Mucosa of rectum (tissue), 2 donors: ENCODE measurements at regions not wholly inside any gene's neighbourhood (a gene's known extent, or its start where the extent isn't known, plus 50 kb on each side); places are given as distances from the start of the nearest gene placed in this dataset.
A peak's percentile ranks its signal among the peaks of the same experiment; 100 is the strongest.

ENCODE experiments used
- H3K27ac ChIP-seq, 2 donors: one replicate each; pipeline ENCODE4 v1.7.0; 2013; ENCODE audit warnings: inconsistent platforms in 2 of 2, low read depth in 2 of 2, low read length in 2 of 2
- H3K27me3 ChIP-seq, 2 donors: one replicate each; pipeline ENCODE4 v1.7.0; 2013; ENCODE audit warnings: low read length in 2 of 2; ENCODE audit not compliant: control insufficient read depth in 2 of 2, insufficient read depth in 2 of 2
- H3K36me3 ChIP-seq, 2 donors: one replicate each; pipeline ENCODE4 v1.7.0; 2013; ENCODE audit warnings: low read length in 2 of 2; ENCODE audit not compliant: control insufficient read depth in 2 of 2, insufficient read depth in 2 of 2
- H3K4me1 ChIP-seq, 2 donors: one replicate each; pipeline ENCODE4 v1.7.0; 2013; ENCODE audit warnings: low read length in 2 of 2, mild to moderate bottlenecking in 1 of 2; ENCODE audit not compliant: control insufficient read depth in 2 of 2, insufficient read depth in 2 of 2
- H3K4me3 ChIP-seq, 2 donors: one replicate each; pipeline ENCODE4 v1.7.0; 2013; ENCODE audit warnings: low read length in 2 of 2
- H3K9ac ChIP-seq, 2 donors: one replicate each; pipeline ENCODE4 v1.7.0; 2013; ENCODE audit warnings: low read length in 2 of 2, low read depth in 1 of 2, mild to moderate bottlenecking in 1 of 2
- H3K9me3 ChIP-seq, 2 donors: one replicate each; pipeline ENCODE4 v1.7.0; 2013; ENCODE audit warnings: low read length in 2 of 2; ENCODE audit not compliant: control insufficient read depth in 2 of 2
- donor health status: healthy.
- donor health status: Normal muscosa, but diverticular disease.

- no peak overlapping the region for H3K27ac ChIP-seq
- no peaks in the 10 kb centered on the region for H3K4me1 ChIP-seq
- no peaks in the 10 kb centered on the region for H3K9me3 ChIP-seq
- H3K27me3 ChIP-seq = no peaks in the 10 kb centered on the region
- H3K4me3 ChIP-seq = no peak overlapping the region
- H3K36me3 ChIP-seq = no peaks in the 10 kb centered on the region
- H3K9ac ChIP-seq = no peak overlapping the region
These were observed 522.7 kb downstream of the NUF2 start for GRCh38 chr1:163844459-163844858.

- Histone ChIP-seq H3K36me3 (no peaks in the 10 kb centered on the region), H3K9me3 (no peaks in the 10 kb centered on the region)
These were observed 523.5 kb downstream of the NUF2 start for GRCh38 chr1:163845279-163845678.

GRCh38 chr1:163863731-163864130 is 542.0 kb downstream of the NUF2 start:
- Histone ChIP-seq H3K4me3 (no peak overlapping the region), H3K9ac (no peak overlapping the region), H3K27ac (no peak overlapping the region), H3K27me3 (no peaks in the 10 kb centered on the region), H3K36me3 (no peaks in the 10 kb centered on the region), H3K9me3 (no peaks in the 10 kb centered on the region), H3K4me1 (no peaks in the 10 kb centered on the region)

More at GRCh38 chr1:163845279-163845678, 523.5 kb downstream of the NUF2 start:
- Histone ChIP-seq H3K4me1 (no peaks in the 10 kb centered on the region), H3K27me3 (no peaks in the 10 kb centered on the region), H3K9ac (no peak overlapping the region), H3K27ac (no peak overlapping the region), H3K4me3 (no peak overlapping the region)

DNA sequence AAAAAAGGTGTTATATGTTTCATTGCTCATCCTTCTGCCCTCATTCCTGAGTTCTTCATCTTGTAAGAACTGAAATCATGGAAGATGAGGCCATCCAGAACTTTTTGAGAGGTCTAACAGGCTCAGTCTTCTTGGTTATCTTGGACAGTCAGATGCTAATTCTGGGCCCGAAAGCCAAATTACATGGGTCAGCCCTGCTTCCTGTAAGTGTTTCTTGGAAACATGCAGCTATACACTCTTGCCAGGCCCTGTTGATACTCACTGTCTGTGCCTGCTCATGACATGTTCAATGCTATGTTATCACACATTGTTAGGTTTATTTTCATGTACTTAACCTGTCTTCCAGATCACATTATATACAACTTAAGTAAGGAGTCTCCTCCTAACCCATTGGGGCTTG is 542.5 kb downstream of the NUF2 start:
- Histone ChIP-seq H3K27me3 (no peaks in the 10 kb centered on the region), H3K4me3 (no peak overlapping the region), H3K27ac (no peak overlapping the region), H3K9ac (no peak overlapping the region), H3K36me3 (no peaks in the 10 kb centered on the region), H3K9me3 (no peaks in the 10 kb centered on the region), H3K4me1 (no peaks in the 10 kb centered on the region)

- Histone ChIP-seq H3K4me1 (no peaks in the 10 kb centered on the region), H3K36me3 (no peaks in the 10 kb centered on the region), H3K4me3 (no peak overlapping the region), H3K27me3 (no peaks in the 10 kb centered on the region), H3K27ac (no peak overlapping the region), H3K9ac (no peak overlapping the region), H3K9me3 (no peaks in the 10 kb centered on the region)
These were observed 544.8 kb downstream of the NUF2 start for GRCh38 chr1:163866564-163866963.

- Histone ChIP-seq H3K27ac (no peak overlapping the region), H3K4me3 (no peak overlapping the region), H3K4me1 (no peaks in the 10 kb centered on the region), H3K27me3 (no peaks in the 10 kb centered on the region), H3K9me3 (no peaks in the 10 kb centered on the region), H3K9ac (no peak overlapping the region), H3K36me3 (no peaks in the 10 kb centered on the region)
These were observed 548.9 kb downstream of the NUF2 start for GRCh38 chr1:163870666-163871065.

DNA sequence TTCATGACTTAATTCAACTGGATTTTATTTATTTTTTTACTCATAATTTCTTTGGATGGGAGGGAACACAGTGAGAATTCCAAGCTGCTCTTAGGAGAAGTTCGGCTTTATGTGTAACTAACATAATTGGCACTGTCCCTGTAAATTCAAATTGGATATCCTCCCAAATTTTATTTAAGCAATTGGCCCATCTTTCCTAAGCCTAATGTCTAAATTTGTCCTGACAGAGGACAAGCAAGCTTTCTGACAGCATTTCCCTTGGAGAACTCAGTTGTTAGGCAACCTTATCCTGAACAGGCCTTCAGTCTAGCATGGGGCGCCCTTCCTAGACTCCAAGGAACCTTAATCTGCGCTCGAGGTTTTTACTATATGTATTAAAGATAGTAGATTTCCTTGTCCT is 550.3 kb downstream of the NUF2 start:
- no peak overlapping the region for H3K4me3 ChIP-seq
- no peaks in the 10 kb centered on the region for H3K4me1 ChIP-seq
- H3K9me3 ChIP-seq = no peaks in the 10 kb centered on the region
- H3K27ac ChIP-seq = no peak overlapping the region
- H3K27me3 ChIP-seq = no peaks in the 10 kb centered on the region
- no peak overlapping the region for H3K9ac ChIP-seq
- no peaks in the 10 kb centered on the region for H3K36me3 ChIP-seq

DNA sequence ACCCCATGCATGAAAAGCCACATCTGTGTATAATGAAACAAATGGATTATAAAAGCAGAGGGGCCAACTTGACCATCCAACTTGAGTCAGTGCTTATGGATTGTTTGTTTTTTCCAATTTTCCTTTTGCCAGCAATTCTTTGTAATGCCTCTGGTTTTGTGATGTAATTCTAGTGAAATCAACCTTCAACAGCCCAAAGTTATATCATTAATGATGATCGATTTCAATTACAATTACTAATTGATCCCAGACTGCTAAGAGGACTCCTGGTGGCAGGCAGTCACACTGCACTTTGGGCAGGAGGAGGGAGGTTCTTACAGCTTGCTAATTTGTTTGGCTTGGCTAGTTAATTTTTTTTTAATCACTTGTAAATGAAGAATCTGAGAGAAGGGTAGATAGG is 552.3 kb downstream of the NUF2 start:
- Histone ChIP-seq H3K9ac (no peak overlapping the region), H3K27me3 (no peaks in the 10 kb centered on the region), H3K4me3 (no peak overlapping the region), H3K9me3 (no peaks in the 10 kb centered on the region), H3K36me3 (no peaks in the 10 kb centered on the region), H3K4me1 (no peaks in the 10 kb centered on the region), H3K27ac (no peak overlapping the region)

- Histone ChIP-seq H3K4me3 (no peak overlapping the region), H3K27ac (peak overlapping the region; percentile 52 to 64)
These were observed 553.6 kb downstream of the NUF2 start for GRCh38 chr1:163875200-163875926.

GRCh38 chr1:163875927-163876320 is 554.2 kb downstream of the NUF2 start:
- H3K27me3 ChIP-seq = no peaks in the 10 kb centered on the region
- no peak overlapping the region for H3K4me3 ChIP-seq
- H3K9ac ChIP-seq = no peak overlapping the region
- peak overlapping the region in 1 of 2 donors; percentile 52 for H3K27ac ChIP-seq
- H3K36me3 ChIP-seq = no peaks in the 10 kb centered on the region
- no peaks in the 10 kb centered on the region for H3K4me1 ChIP-seq
- no peaks in the 10 kb centered on the region for H3K9me3 ChIP-seq

More at GRCh38 chr1:163875200-163875926, 553.6 kb downstream of the NUF2 start:
- no peaks in the 10 kb centered on the region for H3K36me3 ChIP-seq
- H3K27me3 ChIP-seq = no peaks in the 10 kb centered on the region
- no peaks in the 10 kb centered on the region for H3K4me1 ChIP-seq
- no peaks in the 10 kb centered on the region for H3K9me3 ChIP-seq
- no peak overlapping the region for H3K9ac ChIP-seq
